ENCODE measurements at regions not wholly inside any gene's neighbourhood (a gene's known extent, or its start where the extent isn't known, plus 50 kb on each side); places are given as distances from the start of the nearest gene placed in this dataset.

GRCh38 chr3:178302966-178303930 is 233.0 kb upstream of the KCNMB2 start (continued):
- TF ChIP-seq ATF2 (CRISPR knock-in tag; IDR thresholded peaks at IDR 0.05; ENCODE audit: borderline replicate concordance, low read depth) (no peak), ERG (CRISPR knock-in tag; IDR thresholded peaks at IDR 0.05) (no peak), SOX15 (CRISPR knock-in tag; IDR thresholded peaks at IDR 0.05) (no peak), RORB (CRISPR knock-in tag; IDR thresholded peaks at IDR 0.05) (no peak)

- CTCF ChIA-PET = no interaction called here
- peaks cover 11% of the 10 kb centered on the region for H3K4me1 Mint-ChIP-seq
- peaks cover 3% of the 10 kb centered on the region; the same call in 1 of the 2 replicates for H3K9me3 Mint-ChIP-seq
- POLR2A ChIA-PET = no interaction called here
- no peaks in the 10 kb centered on the region for H3K27me3 Mint-ChIP-seq (ENCODE audit: low read depth)
- H3K4me3 Mint-ChIP-seq = no peak overlapping the region
- H3K27ac Mint-ChIP-seq = no peak overlapping the region
- no peak for ATAC-seq
- no peaks in the 10 kb centered on the region for H3K36me3 Mint-ChIP-seq
- no peak for DNase-seq (ENCODE audit: low spot score)
- no peak for TF ChIP-seq OVOL2 (CRISPR knock-in tag; IDR thresholded peaks at IDR 0.05; ENCODE audit: borderline replicate concordance)
- no peak for TF ChIP-seq E2F5 (CRISPR knock-in tag; IDR thresholded peaks at IDR 0.05)
- no peak for TF ChIP-seq ZNF425 (CRISPR knock-in tag; conservative IDR thresholded peaks at IDR 0.05)
- no peak for TF ChIP-seq ZNF232 (CRISPR knock-in tag; IDR thresholded peaks at IDR 0.05)
- TF ChIP-seq ZNF532 (CRISPR knock-in tag; IDR thresholded peaks at IDR 0.05; ENCODE audit: borderline replicate concordance) = no peak
- no peak for TF ChIP-seq ZNF396 (CRISPR knock-in tag; IDR thresholded peaks at IDR 0.05; ENCODE audit: borderline replicate concordance)
- TF ChIP-seq FOXP4 (CRISPR knock-in tag; IDR thresholded peaks at IDR 0.05) = no peak
- no peak for TF ChIP-seq GTF2I (CRISPR knock-in tag; conservative IDR thresholded peaks at IDR 0.05)
- TF ChIP-seq NR1H2 (CRISPR knock-in tag; IDR thresholded peaks at IDR 0.05) = no peak
- no peak for TF ChIP-seq NFYB (CRISPR knock-in tag; conservative IDR thresholded peaks at IDR 0.05; ENCODE audit: low read depth)
- no peak for TF ChIP-seq USF2 (CRISPR knock-in tag; IDR thresholded peaks at IDR 0.05)
- no peak for TF ChIP-seq ERG (CRISPR knock-in tag; IDR thresholded peaks at IDR 0.05)
- no peak for TF ChIP-seq NR3C1 (CRISPR knock-in tag; conservative IDR thresholded peaks at IDR 0.05; ENCODE audit: low read depth)
- no peak for TF ChIP-seq ZNF671 (CRISPR knock-in tag; IDR thresholded peaks at IDR 0.05)
Observed at GRCh38 chr3:178304758-178305467, 231.3 kb upstream of the KCNMB2 start.
